ENCODE measurements at regions not wholly inside any gene's neighbourhood (a gene's known extent, or its start where the extent isn't known, plus 50 kb on each side); places are given as distances from the start of the nearest gene placed in this dataset.

DNA sequence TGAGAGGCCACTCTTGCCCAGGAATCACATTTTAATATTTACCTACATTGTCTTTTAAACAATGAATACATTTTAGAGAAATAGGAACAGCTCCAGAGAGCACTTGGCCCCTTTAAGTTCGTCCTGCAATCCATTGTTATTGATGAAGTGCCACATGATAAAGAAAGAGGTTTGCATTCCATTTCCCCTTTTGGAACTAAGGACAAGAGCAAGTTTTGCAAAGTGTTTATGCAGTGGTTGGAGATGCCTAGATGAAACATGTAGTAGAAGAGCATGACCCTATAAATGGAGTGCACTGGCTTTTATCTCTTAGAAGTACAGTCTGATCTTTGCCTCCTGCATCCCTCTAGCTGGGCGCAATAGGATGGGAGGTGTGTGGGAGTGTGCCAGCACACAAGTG lies 118.7 kb upstream of the CNTNAP5 start:
- Histone ChIP-seq H3K9me3 (ENCODE audit: control insufficient read depth, insufficient read depth, low read depth, low read length) (no peaks in the 10 kb centered on the region; the same call in 1 of the 2 replicates), H3K27ac (ENCODE audit: low read length) (no peak overlapping the region), H3K4me1 (ENCODE audit: control insufficient read depth, insufficient read depth, low read length) (no peaks in the 10 kb centered on the region), H3K27me3 (ENCODE audit: control insufficient read depth, insufficient read depth, low read length) (no peaks in the 10 kb centered on the region), H3K4me3 (ENCODE audit: low read depth in 2 of 2, low read length in 2 of 2) (no peak overlapping the region), H3K36me3 (ENCODE audit: control insufficient read depth, insufficient read depth, low read length) (no peaks in the 10 kb centered on the region)
- intact Hi-C loops (cut with micrococcal nuclease; ENCODE audit: unreplicated experiment) (no loop called here), in situ Hi-C loops (cut with HindIII; ENCODE audit: low pct_unique_long_range_greater_than_20kb, low sequenced_read_pairs) (no loop called here)
- ATAC-seq (no peak), DNase-seq (ENCODE audit: low read depth, low spot score) (no peak)
- ChIA-PET POLR2A (no interaction called here), CTCF (interaction anchor here (0.6 kb wide), 1 partner anchor 179 kb away, joined by 3 read pairs; no protein-coding TSS in a partner anchor)
- BruUV-seq (replicated peaks), result no TSS peak
- TF ChIP-seq REST (IDR thresholded peaks at IDR 0.05; ENCODE audit: insufficient read depth in 1 of 2, low read depth in 2 of 2, low read length in 1 of 2), result no peak
- TF ChIP-seq SIN3A (IDR thresholded peaks at IDR 0.05; ENCODE audit: borderline replicate concordance, insufficient read depth, low read depth, low read length), result no peak
- TF ChIP-seq, protein P1, sequence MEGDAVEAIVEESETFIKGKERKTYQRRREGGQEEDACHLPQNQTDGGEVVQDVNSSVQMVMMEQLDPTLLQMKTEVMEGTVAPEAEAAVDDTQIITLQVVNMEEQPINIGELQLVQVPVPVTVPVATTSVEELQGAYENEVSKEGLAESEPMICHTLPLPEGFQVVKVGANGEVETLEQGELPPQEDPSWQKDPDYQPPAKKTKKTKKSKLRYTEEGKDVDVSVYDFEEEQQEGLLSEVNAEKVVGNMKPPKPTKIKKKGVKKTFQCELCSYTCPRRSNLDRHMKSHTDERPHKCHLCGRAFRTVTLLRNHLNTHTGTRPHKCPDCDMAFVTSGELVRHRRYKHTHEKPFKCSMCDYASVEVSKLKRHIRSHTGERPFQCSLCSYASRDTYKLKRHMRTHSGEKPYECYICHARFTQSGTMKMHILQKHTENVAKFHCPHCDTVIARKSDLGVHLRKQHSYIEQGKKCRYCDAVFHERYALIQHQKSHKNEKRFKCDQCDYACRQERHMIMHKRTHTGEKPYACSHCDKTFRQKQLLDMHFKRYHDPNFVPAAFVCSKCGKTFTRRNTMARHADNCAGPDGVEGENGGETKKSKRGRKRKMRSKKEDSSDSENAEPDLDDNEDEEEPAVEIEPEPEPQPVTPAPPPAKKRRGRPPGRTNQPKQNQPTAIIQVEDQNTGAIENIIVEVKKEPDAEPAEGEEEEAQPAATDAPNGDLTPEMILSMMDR (IDR thresholded peaks at IDR 0.05), result no peak
- TF ChIP-seq POLR2AphosphoS5 (IDR thresholded peaks at IDR 0.05; ENCODE audit: low read depth, low read length), result no peak
- no peak for TF ChIP-seq TCF7L2 (IDR thresholded peaks at IDR 0.05; ENCODE audit: low read depth, low read length)

GRCh38 chr2:123908522-123908921 lies 116.6 kb upstream of the CNTNAP5 start:
- CTCF ChIA-PET, result no interaction called here
- in situ Hi-C loops (cut with HindIII; ENCODE audit: low pct_unique_long_range_greater_than_20kb, low sequenced_read_pairs), result no loop called here

More at GRCh38 chr2:123908522-123908921, 116.6 kb upstream of the CNTNAP5 start:
- no peak for DNase-seq (ENCODE audit: low read depth, low spot score)
- Histone ChIP-seq H3K4me3 (ENCODE audit: low read depth in 2 of 2, low read length in 2 of 2) (no peak overlapping the region), H3K9me3 (ENCODE audit: control insufficient read depth, insufficient read depth, low read depth, low read length) (no peaks in the 10 kb centered on the region), H3K4me1 (ENCODE audit: control insufficient read depth, insufficient read depth, low read length) (no peaks in the 10 kb centered on the region), H3K27me3 (ENCODE audit: control insufficient read depth, insufficient read depth, low read length) (no peaks in the 10 kb centered on the region), H3K27ac (ENCODE audit: low read length) (no peak overlapping the region), H3K36me3 (ENCODE audit: control insufficient read depth, insufficient read depth, low read length) (no peaks in the 10 kb centered on the region)
- POLR2A ChIA-PET, result no interaction called here
- intact Hi-C loops (cut with micrococcal nuclease; ENCODE audit: unreplicated experiment), result no loop called here
- BruUV-seq (replicated peaks), result no TSS peak
- no peak for ATAC-seq
- TF ChIP-seq TCF7L2 (IDR thresholded peaks at IDR 0.05; ENCODE audit: low read depth, low read length), result no peak
- TF ChIP-seq, protein P1 (IDR thresholded peaks at IDR 0.05), result no peak

Data from Panc1 (cell line).